ENCODE measurements at regions not wholly inside any gene's neighbourhood (a gene's known extent, or its start where the extent isn't known, plus 50 kb on each side); places are given as distances from the start of the nearest gene placed in this dataset.

DNA sequence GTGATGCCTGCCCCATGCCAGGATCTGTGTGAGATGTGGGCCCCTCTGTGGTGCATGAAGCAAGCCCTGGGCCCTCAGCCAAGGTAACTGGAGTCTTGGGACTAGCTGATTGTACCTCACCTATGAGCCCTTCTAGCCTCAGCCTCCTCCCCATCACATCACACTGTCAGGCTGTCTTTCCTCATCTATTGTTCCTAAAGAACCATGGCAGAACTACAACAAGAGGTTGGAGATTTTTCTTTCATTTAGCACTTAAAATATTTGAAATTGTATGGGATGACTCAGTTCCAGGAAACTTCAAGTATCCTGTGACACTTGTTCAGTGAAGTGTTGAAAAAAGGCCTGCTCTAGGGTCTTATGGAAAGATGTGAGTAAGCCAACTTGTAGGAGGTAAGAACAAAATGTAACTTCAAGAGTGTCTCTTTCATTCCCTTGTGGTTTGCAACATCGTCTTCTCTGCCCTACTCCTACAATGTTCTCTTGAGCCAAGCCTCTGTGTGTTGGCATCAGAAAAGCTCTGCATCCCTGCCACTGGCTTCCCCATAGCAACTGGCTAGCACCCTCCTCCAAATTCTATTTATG is 58.7 kb upstream of the TIPARP start:
- 64 to 83% methylated on average over 1 of the region's 1 CpG for WGBS, 2 donors
- H3K4me1 ChIP-seq: no peaks in the 10 kb centered on the region
- no peak for FAIRE-seq
- TF ChIP-seq, protein P1, sequence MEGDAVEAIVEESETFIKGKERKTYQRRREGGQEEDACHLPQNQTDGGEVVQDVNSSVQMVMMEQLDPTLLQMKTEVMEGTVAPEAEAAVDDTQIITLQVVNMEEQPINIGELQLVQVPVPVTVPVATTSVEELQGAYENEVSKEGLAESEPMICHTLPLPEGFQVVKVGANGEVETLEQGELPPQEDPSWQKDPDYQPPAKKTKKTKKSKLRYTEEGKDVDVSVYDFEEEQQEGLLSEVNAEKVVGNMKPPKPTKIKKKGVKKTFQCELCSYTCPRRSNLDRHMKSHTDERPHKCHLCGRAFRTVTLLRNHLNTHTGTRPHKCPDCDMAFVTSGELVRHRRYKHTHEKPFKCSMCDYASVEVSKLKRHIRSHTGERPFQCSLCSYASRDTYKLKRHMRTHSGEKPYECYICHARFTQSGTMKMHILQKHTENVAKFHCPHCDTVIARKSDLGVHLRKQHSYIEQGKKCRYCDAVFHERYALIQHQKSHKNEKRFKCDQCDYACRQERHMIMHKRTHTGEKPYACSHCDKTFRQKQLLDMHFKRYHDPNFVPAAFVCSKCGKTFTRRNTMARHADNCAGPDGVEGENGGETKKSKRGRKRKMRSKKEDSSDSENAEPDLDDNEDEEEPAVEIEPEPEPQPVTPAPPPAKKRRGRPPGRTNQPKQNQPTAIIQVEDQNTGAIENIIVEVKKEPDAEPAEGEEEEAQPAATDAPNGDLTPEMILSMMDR (IDR thresholded peaks at IDR 0.05): no peak
- ATAC-seq: no peak
- no peak for DNase-seq
- H3K27me3 ChIP-seq: no peaks in the 10 kb centered on the region
- no peaks in the 10 kb centered on the region for H3K9me3 ChIP-seq
- H3K36me3 ChIP-seq: no peaks in the 10 kb centered on the region
- no peak overlapping the region for H3K27ac ChIP-seq
- intact Hi-C loops (cut with DNase I): no loop called here
- no peak overlapping the region for H3K4me3 ChIP-seq

DNA sequence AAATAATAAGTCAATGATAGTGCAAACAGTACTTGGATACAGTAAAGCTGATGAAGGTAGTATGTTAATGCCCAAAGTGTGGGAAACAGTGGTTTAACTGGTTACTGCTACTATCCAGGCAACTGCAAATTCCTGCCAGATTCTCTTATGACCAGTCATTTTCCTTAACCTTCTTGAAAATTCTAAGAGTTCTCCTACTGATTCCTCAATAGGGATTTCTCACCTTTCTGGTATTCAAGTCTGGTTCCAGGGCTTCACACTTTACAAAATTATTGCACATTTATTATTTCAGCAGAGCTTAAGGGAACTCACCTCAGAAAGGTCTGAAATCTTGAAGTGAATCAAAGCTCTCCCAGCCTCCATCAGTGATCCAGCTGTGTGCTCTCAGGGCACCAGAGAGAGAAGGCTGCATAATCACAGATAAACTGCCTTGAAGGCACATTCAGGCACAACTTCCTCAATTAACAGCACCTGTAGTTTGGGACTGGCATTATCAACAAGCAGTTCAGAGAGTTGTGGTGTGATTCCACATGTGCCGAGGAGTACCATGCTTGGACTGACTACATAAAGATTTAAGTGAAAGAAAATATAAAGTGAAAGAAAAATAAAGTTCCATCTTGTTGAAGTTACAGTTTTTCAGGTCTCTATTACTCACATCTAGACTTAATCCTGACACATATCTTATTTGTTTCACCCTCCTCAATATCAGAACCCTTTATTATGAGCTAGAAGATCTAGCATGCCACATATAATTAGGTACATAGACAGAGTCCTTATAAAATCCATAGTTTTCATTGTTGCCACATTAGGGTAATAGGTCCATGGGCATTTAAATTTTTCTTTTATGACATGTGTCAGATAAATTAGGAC is 59.5 kb upstream of the TIPARP start:
- Histone ChIP-seq H3K4me1 (no peaks in the 10 kb centered on the region), H3K27me3 (no peaks in the 10 kb centered on the region), H3K9me3 (no peaks in the 10 kb centered on the region), H3K4me3 (no peak overlapping the region), H3K27ac (no peak overlapping the region), H3K36me3 (no peaks in the 10 kb centered on the region)
- intact Hi-C loops (cut with DNase I): no loop called here
- no peak for FAIRE-seq
- no peak for DNase-seq
- WGBS, 2 donors: 58 to 68% methylated on average over 1 of the region's 1 CpG
- TF ChIP-seq, protein P1 (IDR thresholded peaks at IDR 0.05): no peak
- no peak for ATAC-seq

DNA sequence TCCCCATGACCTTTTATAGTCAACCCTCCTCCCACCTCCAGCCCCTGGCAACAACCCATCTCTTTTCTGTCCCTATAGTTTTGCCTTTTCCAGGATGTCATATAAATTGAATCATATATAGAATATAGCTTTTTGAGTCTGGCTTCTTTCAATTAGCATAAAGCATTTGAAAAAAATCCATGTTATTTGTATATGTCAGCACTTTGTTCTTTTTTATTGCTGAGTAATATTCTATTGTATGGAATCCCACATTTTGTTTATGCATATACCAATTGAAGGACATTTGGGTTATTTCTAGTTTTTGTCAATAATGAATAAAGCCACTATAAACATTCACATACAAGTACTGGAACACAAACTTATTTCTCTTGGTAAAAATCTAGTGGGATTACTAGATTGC is 58.0 kb upstream of the SSR3 start:
- Histone ChIP-seq H3K4me3 (no peak overlapping the region), H3K27me3 (no peaks in the 10 kb centered on the region), H3K27ac (no peak overlapping the region), H3K9me3 (no peaks in the 10 kb centered on the region), H3K36me3 (no peaks in the 10 kb centered on the region), H3K4me1 (no peaks in the 10 kb centered on the region)
- intact Hi-C loops (cut with DNase I): no loop called here
- TF ChIP-seq, protein P1 (IDR thresholded peaks at IDR 0.05): no peak
- no peak for FAIRE-seq
- ATAC-seq: no peak
- no peak for DNase-seq

DNA sequence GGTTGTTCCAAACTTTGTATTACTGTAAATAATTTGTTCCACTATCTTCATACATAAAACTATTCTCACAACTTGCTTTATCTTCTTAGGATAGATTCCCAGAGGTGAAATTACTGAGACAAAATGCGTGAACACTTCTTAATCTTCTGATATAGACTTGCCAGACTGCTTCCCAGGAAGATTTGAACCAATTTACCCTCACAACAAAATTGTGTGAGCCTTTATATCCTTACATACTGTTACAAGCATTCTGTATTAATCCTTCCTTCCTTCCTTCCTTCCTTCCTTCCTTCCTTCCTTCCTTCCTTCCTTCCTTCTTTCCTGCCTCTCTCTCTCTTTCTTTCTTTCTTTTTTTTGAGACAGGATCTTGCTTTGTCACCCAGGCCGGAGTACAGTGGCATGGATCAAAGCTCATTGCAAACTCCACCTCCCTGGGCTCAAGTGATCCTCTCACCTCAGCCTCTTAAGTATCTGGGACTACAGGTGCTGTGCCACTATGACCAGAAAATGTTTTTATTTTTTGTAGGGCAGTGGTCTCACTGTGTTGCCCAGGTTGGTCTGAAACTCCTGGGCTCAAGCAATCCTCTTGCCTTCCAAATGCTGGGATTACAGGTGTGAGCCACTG is 57.1 kb upstream of the SSR3 start:
- TF ChIP-seq, protein P1 (IDR thresholded peaks at IDR 0.05): no peak
- ATAC-seq (no peak), FAIRE-seq (no peak), DNase-seq (no peak)
- 75 to 76% methylated on average over 2 of the region's 2 CpGs for WGBS, 2 donors
- Histone ChIP-seq H3K27ac (no peak overlapping the region), H3K4me3 (no peak overlapping the region), H3K36me3 (no peaks in the 10 kb centered on the region), H3K27me3 (no peaks in the 10 kb centered on the region), H3K4me1 (no peaks in the 10 kb centered on the region), H3K9me3 (no peaks in the 10 kb centered on the region)
- intact Hi-C loops (cut with DNase I): no loop called here

DNA sequence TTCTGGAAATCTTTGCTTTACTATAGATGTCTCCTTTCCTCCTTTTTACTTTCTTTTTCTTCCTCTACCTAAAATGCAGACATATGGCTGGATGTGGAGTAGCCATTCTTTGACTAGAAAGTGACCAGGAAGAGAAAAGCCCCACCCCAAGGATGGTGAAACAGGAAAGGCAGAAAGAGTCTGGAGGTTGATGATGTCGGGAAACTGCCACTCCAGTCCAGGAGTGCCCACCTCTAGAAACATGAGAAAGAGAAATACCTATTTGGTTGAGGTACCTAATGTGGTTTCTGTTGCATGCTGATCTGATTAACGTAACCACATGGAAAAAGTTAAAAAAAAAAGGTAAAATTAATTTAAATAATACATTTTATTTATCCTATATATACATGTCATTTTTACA is 55.2 kb upstream of the SSR3 start:
- no peak for FAIRE-seq
- intact Hi-C loops (cut with DNase I): no loop called here
- Histone ChIP-seq H3K4me1 (peaks cover 0 to 11% (median 3%) of the 10 kb centered on the region in 3 donors), H3K4me3 (no peak overlapping the region), H3K27me3 (no peaks in the 10 kb centered on the region), H3K9me3 (no peaks in the 10 kb centered on the region), H3K36me3 (no peaks in the 10 kb centered on the region), H3K27ac (no peak overlapping the region)
- ATAC-seq: no peak
- TF ChIP-seq, protein P1 (IDR thresholded peaks at IDR 0.05): no peak
- WGBS, 2 donors: 87 to 88% methylated on average over 2 of the region's 2 CpGs
- DNase-seq: no peak
